Neural progenitor cell (in vitro differentiated cells): ENCODE measurements at regions not wholly inside any gene's neighbourhood (a gene's known extent, or its start where the extent isn't known, plus 50 kb on each side); places are given as distances from the start of the nearest gene placed in this dataset.

ENCODE experiments used
- EZH2 ChIP-seq: fragments of 200-600 bp; sonication (generic); IDR thresholded peaks from 2 replicates; pipeline ENCODE4 v1.6.1; 2017; ENCODE audit warnings: antibody characterized with exemption, mild to moderate bottlenecking, moderate library complexity
- EZH2phosphoT487 ChIP-seq: fragments of 200-600 bp; sonication (generic); IDR thresholded peaks from 2 replicates; pipeline ENCODE4 v1.6.1; 2017; ENCODE audit warnings: antibody characterized with exemption
- TF ChIP-seq, protein P1 (sequence below): fragments of 200-600 bp; sonication (generic); IDR thresholded peaks from 2 replicates; pipeline ENCODE4 v1.5.1; 2017; ENCODE audit warnings: antibody characterized with exemption, mild to moderate bottlenecking

DNA sequence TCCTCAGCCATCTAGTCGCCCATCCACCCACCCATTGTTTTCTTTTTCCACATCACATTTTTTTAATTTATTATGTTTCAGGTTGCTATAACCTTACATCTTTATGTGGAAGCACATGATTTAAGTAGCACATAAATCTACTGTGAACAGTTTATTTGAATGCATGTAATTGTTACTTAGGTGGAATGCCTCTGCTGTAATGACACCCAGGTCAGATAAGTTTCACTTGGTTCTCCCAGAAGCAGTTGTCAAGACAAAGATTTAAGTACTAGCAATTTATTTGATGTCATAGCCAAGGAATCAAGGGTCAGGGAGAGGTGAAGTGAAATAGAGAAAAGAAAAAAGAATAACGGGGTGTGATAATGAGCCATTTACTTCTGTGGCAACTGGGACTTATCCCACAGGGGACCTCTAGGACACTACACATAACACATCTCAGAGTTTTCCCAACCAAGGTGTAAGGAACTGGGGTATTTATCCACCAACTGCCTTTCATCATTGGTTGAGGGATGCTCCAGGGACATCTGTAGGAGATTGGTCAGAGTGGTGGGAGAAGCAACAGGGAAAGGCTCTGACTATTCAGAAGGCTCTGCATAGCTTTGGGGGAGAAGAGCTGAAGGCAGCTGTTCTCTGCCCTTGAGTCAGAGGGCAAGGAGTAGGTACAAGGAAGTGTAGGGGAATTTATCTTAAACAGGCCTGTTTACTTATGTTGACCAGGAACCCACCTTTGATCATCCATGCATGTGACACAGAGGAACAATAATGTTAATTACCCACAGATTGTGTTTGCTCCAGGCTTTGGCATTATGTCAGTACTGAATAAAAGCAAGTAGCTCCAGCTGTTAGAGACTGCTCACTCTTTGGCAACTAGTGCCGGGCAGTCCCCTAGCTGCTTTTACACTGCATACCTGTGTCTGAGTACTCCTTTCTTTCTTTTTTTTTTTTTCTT lies 94.8 kb downstream of the CD200R1L start:
- TF ChIP-seq, protein P1, sequence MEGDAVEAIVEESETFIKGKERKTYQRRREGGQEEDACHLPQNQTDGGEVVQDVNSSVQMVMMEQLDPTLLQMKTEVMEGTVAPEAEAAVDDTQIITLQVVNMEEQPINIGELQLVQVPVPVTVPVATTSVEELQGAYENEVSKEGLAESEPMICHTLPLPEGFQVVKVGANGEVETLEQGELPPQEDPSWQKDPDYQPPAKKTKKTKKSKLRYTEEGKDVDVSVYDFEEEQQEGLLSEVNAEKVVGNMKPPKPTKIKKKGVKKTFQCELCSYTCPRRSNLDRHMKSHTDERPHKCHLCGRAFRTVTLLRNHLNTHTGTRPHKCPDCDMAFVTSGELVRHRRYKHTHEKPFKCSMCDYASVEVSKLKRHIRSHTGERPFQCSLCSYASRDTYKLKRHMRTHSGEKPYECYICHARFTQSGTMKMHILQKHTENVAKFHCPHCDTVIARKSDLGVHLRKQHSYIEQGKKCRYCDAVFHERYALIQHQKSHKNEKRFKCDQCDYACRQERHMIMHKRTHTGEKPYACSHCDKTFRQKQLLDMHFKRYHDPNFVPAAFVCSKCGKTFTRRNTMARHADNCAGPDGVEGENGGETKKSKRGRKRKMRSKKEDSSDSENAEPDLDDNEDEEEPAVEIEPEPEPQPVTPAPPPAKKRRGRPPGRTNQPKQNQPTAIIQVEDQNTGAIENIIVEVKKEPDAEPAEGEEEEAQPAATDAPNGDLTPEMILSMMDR, result no peak
- TF ChIP-seq EZH2 (no peak), EZH2phosphoT487 (no peak)
